Mesodermal cell (in vitro differentiated cells): ENCODE measurements at regions not wholly inside any gene's neighbourhood (a gene's known extent, or its start where the extent isn't known, plus 50 kb on each side); places are given as distances from the start of the nearest gene placed in this dataset.

Experiments used
- H3K27ac ChIP-seq: 2 replicates; pipeline ENCODE4 v1.7.0; 2013; ENCODE audit warnings: mild to moderate bottlenecking, low read depth, low read length, moderate library complexity; ENCODE audit not compliant: severe bottlenecking
- H3K36me3 ChIP-seq: 2 replicates; pipeline ENCODE4 v1.7.1; 2013; ENCODE audit warnings: mild to moderate bottlenecking, low read length, moderate library complexity; ENCODE audit not compliant: control insufficient read depth, insufficient read depth
- H3K4me1 ChIP-seq: one replicate; pipeline ENCODE4 v1.7.1; 2013; ENCODE audit warnings: mild to moderate bottlenecking, low read length; ENCODE audit not compliant: insufficient read depth, control insufficient read depth, poor library complexity, severe bottlenecking
- H3K4me3 ChIP-seq: 2 replicates; pipeline ENCODE4 v1.7.0; 2013; ENCODE audit warnings: low read length, control low read depth, mild to moderate bottlenecking; ENCODE audit not compliant: insufficient read depth, poor library complexity, severe bottlenecking; ENCODE audit errors: extremely low read depth
- H3K9me3 ChIP-seq: 2 replicates; pipeline ENCODE4 v1.7.1; 2013; ENCODE audit warnings: mild to moderate bottlenecking, low read length, moderate library complexity; ENCODE audit not compliant: control insufficient read depth
- WGBS, 2 experiments: methylation state at CpG; one replicate each; pipeline ENCODE4 v1.1.5; 2013; ENCODE audit warnings: missing lambda C conversion rate in 2 of 2; ENCODE audit not compliant: insufficient coverage in 2 of 2; 5-methylcytosine and 5-hydroxymethylcytosine counted together

DNA sequence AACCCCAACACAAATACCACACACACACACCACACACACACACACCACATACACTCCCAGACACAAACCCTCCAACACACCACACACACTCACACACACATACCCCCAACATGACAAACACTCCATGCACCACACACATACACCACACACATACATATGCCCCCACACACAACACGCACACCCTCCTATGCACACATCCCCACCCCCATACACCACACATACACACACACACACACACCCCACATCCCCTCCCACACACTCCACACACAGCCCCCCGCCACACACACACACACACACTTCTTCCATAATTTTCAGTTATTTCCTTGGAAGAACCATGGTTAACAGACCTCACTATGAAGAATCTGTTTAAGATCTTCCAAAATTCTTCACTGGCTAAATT lies 173.5 kb upstream of the KCNIP4 start:
- H3K27ac ChIP-seq, result no peak overlapping the region
- peaks cover 3% of the 10 kb centered on the region for H3K9me3 ChIP-seq
- no peaks in the 10 kb centered on the region for H3K4me1 ChIP-seq
- WGBS, 2 experiments, result 67 to 90% methylated on average over 1 to 2 of the region's 2 CpGs
- no peak overlapping the region for H3K4me3 ChIP-seq
- H3K36me3 ChIP-seq, result no peaks in the 10 kb centered on the region

DNA sequence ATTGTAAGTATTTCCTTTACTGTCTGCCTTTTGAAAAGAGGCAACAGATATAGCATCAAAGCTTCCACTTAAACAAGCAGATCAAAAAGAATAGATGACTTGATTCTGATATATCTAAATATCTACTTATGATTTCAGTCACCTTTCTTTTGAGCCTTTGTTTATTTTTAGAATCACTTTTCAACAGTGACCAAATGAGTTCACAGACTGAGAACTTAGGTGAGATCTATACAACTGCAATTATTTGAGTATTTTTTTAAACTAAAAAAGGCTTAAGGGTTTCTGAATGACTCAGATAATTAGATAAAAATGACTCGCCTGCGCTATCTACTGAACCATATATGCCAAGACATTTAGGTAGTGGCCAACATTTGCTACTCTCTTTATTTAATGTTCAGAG lies 166.7 kb upstream of the KCNIP4 start:
- WGBS, 2 experiments, result no CpG with 5 or more reads among the region's 2 CpGs
- Histone ChIP-seq H3K27ac (no peak overlapping the region), H3K9me3 (no peaks in the 10 kb centered on the region), H3K4me1 (no peaks in the 10 kb centered on the region), H3K36me3 (no peaks in the 10 kb centered on the region), H3K4me3 (no peak overlapping the region)

DNA sequence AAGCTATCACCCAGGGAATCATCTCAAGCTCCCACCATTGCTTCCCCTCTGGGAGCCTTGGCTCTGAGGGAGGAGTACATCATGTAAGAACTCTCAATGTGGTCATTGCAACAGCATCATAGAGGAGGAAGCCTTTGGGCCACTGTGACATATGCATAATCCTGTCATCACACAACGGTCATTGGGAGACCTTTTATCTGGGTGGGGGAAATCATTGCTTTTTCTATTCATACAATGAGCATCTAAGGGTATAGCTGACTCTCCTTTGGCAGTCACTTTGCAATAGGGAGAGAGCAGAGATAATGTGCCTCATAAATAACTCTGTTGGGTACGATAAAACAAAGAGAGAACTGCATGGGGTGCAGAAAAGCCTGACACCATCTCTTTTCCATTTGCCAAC lies 155.2 kb upstream of the KCNIP4 start:
- Histone ChIP-seq H3K27ac (no peak overlapping the region), H3K4me1 (no peaks in the 10 kb centered on the region), H3K9me3 (no peaks in the 10 kb centered on the region), H3K4me3 (no peak overlapping the region), H3K36me3 (no peaks in the 10 kb centered on the region)
- 88% methylated on average over 1 of the region's 2 CpGs; no CpG with 5 or more reads in 1 of the 2 experiments for WGBS, 2 experiments

DNA sequence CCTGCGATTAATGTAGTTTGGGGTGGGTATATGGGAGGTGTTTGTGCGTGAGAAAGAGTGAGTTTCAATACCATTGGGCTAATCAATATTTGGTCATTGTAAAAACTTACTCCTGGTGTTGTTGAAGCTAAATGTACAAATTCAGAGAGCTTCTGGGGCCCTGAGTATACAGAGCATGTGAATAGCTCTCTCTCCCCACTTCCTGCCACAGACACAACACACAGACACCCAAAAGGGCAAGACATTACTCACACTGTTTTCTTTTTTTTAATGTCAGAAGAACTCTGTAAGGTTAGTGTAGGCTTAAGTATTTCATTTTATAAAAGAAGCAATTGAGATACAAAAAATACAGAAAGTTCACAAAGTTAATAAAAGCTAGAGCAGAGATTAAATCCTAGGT lies 151.3 kb upstream of the KCNIP4 start:
- Histone ChIP-seq H3K27ac (no peak overlapping the region), H3K4me1 (no peaks in the 10 kb centered on the region), H3K9me3 (no peaks in the 10 kb centered on the region), H3K36me3 (no peaks in the 10 kb centered on the region), H3K4me3 (no peak overlapping the region)
- WGBS, 2 experiments, result no CpG with 5 or more reads among the region's 2 CpGs

DNA sequence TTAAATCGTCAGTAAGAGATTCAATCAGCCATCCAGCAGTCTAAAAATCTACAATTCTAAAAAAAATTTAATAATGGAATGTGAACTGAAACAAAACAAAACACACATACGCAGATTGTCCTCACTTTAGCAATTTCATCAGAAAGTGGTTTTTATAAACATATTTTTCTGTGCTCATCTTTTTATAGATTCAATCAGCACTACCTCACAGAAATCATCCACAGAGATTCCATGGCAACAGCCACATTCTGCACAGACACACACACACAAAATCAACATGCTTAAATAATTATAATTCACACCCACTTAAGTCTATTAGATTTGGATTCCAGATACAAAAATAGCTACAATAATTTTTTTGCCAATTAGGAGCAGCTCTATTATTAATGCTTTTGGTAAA lies 149.0 kb upstream of the KCNIP4 start:
- no peak overlapping the region for H3K4me3 ChIP-seq
- H3K36me3 ChIP-seq, result no peaks in the 10 kb centered on the region
- H3K9me3 ChIP-seq, result no peaks in the 10 kb centered on the region
- no peaks in the 10 kb centered on the region for H3K4me1 ChIP-seq
- no peak overlapping the region for H3K27ac ChIP-seq
- no CpG with 5 or more reads among the region's 2 CpGs for WGBS, 2 experiments

DNA sequence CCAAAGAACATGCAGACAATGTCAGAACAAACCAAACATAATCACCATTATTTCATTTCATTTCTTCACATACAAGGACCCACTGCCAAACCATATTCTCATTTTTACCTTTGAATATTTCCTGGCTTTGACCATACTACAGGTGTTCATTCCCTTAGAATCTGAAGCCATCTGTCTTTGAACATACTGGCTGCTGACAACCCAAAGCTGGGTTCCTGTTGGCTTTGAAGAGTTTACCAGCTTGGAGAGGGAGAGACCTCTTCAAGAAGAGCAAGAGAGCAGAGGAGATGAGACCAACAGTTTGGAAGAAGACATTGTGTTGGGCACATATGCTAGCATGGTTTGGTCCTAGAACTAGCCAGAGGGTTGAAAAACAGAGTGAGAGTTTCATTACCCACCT lies 145.6 kb upstream of the KCNIP4 start:
- Histone ChIP-seq H3K4me1 (no peaks in the 10 kb centered on the region), H3K27ac (no peak overlapping the region), H3K36me3 (no peaks in the 10 kb centered on the region), H3K9me3 (no peaks in the 10 kb centered on the region), H3K4me3 (no peak overlapping the region)

DNA sequence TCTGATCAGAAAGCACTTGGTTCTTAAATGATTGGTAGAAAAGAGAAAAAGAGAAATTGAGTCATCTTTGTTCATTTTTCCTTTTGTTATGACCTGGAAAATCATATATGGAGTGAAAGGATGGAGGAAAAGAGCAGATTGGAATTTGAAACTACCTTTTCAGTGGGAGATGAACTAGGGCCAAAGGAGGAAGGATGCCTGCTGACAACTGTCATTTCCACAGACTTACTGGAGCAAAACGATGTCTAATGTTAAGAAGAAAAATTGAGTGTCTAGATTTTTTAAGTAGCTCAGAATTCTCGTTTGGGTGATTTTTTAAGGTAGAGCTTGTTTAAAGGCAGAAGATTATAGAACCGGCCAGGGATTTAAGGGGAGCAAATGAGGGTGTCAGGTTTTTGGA lies 144.6 kb upstream of the KCNIP4 start:
- Histone ChIP-seq H3K36me3 (no peaks in the 10 kb centered on the region), H3K27ac (no peak overlapping the region), H3K4me1 (no peaks in the 10 kb centered on the region), H3K4me3 (no peak overlapping the region), H3K9me3 (no peaks in the 10 kb centered on the region)
- 82 to 91% methylated on average over 3 of the region's 3 CpGs for WGBS, 2 experiments

DNA sequence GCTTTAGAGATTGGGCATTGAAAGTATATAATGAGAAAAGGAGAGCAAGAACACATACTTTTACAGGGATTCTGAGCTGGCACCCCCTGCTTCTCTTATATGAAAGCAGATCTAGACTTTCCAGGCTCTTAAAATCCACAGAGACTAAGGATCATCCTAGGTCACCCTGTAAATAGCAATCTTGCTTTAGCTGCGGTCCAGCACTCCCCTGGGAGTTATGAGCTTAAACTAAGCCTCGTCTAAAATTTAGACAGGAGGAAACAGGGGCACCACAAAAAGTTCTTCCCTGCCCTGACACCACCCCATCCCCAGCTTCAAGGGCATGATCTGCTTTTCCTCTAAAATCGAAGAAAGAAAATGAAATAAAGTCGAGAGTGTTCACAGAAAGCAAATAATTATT lies 143.3 kb upstream of the KCNIP4 start:
- no peaks in the 10 kb centered on the region for H3K36me3 ChIP-seq
- no peak overlapping the region for H3K4me3 ChIP-seq
- H3K9me3 ChIP-seq, result peaks cover 6% of the 10 kb centered on the region
- no peak overlapping the region for H3K27ac ChIP-seq
- H3K4me1 ChIP-seq, result no peaks in the 10 kb centered on the region
- WGBS, 2 experiments, result 93 to 100% methylated on average over 2 of the region's 4 CpGs

DNA sequence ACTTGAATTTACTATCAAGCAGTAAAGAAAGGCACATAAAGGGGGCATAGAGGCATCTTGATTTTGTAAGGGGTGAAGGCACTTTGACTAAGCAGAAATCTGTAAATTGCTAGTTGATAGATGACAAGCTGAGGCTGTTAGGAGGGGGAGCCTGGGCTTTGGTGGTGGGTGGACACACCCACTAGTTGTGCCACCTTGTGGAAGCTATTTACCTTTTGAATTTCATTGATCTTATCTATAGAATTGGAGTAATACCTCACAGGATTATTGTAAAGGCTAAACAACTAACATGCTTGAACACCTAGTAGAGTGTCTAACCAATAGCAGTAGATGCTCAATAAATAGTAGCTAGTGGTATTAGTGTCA lies 142.8 kb upstream of the KCNIP4 start:
- H3K9me3 ChIP-seq, result peaks cover 10% of the 10 kb centered on the region
- H3K27ac ChIP-seq, result no peak overlapping the region
- H3K4me1 ChIP-seq, result no peaks in the 10 kb centered on the region

DNA sequence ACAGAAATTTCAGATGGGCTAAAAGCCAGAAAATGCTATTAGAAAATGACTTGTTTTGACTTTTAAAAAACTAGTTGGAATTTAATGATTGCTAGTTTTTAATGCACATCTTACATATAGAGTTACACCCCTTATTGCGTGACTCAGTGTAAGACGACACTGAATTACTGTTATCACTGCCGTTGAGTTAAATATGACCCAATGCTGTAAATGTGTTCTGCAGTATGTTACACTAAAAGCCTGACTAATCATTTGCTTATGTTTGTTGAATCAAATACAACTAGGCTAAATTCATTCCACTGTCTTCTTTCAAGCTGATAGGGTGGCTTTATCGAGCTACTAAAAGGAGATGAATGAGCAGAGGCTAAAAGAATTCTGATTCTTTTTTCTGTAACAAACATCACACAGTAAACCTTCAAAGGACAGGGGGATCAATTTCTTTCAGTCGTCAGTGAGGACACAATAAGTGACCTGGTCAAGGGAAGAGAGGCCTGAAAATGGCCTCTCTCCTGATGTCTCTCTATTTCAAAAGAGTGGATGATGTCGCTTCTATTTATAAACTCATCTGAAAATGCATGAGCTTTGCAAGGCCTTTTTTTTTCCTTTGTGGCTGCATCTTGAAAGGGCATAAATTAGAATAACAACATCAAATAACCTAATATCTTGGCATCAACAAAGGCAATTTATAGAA lies 142.2 kb upstream of the KCNIP4 start:
- H3K4me1 ChIP-seq, result no peaks in the 10 kb centered on the region
- no peaks in the 10 kb centered on the region for H3K36me3 ChIP-seq
- H3K9me3 ChIP-seq, result peaks cover 15% of the 10 kb centered on the region
- H3K27ac ChIP-seq, result peak overlapping the region; percentile 39
- WGBS, 2 experiments, result 74% methylated on average over 3 of the region's 6 CpGs; no CpG with 5 or more reads in 1 of the 2 experiments
- no peak overlapping the region for H3K4me3 ChIP-seq

More for the DNA sequence above, 142.8 kb upstream of the KCNIP4 start:
- no peaks in the 10 kb centered on the region for H3K36me3 ChIP-seq
- H3K4me3 ChIP-seq, result no peak overlapping the region

DNA sequence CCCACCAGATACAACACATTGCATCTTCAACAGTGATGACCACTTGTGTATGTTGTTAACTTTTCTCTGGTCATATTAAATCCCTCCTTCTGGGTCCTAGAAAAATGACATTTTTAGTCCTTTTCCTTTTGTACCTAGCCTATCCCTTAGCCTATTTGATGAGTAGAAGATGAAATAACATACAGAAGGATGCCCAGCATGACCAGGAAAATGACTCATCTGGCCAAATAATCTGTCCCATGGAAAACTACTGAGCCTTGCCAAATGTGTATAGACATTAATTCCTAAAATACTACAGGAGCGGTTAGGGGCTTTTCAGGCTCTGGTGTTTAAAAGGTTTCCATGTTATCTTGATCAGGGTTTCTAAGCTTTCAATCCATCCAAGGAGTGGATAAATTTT lies 129.0 kb upstream of the KCNIP4 start:
- Histone ChIP-seq H3K36me3 (no peaks in the 10 kb centered on the region), H3K27ac (no peak overlapping the region), H3K4me1 (no peaks in the 10 kb centered on the region), H3K9me3 (peaks cover 8% of the 10 kb centered on the region), H3K4me3 (no peak overlapping the region)
- no CpG with 5 or more reads among the region's 1 CpG for WGBS, 2 experiments
